Globus pallidus (tissue), 1 donor: ENCODE measurements at regions not wholly inside any gene's neighbourhood (a gene's known extent, or its start where the extent isn't known, plus 50 kb on each side); places are given as distances from the start of the nearest gene placed in this dataset.
"Not testable (repeated sequence)": the region's sequence is repeated elsewhere in the genome, so short reads cannot be mapped to it uniquely, and the experiment has no call there.

Experiments used
- DNase-seq: peaks from one replicate; pipeline ENCODE4 v3.0.0-alpha.2; 2015; ENCODE audit warnings: low spot score

DNA sequence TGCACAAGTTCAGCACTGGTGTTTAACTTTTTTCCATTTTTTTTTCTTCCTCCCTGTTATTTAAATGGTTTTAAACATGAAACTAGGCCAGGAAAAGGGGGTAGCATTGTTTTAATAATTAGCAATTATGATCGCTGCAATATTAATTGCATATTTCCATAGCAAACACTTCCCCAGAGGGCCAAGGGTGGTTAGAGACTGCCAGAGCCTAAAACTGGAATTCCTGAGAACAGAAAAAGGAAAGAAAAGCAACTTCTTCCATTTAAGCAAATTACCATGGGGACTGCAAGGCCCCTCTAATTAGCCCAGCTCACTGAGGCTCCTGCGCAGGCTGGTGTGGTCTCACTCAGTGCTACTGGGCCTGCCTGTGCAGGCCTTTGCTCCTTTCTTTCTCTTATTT, 201.5 kb downstream of the SMAD2 start:
- no peak for DNase-seq

DNA sequence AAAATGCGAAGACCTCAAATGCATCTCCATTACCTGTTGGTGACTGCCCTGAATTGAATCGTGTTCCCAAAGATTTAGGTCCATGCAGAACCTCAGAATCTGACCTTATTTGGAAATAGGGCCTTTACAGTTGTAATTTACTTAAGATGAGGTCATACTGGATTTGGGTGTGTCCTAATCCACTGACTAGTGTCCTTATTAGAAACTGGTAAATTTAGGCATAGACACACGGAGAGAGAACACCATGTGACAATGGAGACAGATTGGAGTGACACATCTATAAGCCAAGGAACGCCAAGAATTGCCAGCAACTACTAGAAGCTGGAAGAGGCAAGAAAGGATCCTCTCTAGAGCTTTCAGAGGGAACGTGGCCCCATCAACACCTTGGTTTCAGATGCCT, 203.1 kb downstream of the SMAD2 start:
- no peak for DNase-seq

DNA sequence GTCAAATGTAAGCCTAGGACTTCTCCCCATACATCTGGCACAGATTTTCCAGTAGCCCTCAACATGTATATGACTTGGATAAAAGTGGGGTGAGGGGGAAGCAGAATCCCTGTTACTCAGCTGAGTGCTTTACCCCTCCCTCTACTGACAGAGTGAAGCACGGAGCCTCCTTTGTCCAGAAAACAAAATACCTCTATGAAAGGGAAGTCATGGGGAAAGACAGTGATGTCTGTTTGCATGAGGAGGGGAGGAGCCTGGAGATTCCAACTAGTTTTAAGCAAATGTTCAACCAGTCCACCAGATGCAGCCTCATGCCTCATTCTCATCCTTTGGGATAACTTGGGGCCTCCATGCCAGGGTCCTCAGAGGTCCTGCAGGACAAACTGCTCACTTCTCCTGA, 203.9 kb downstream of the SMAD2 start:
- no peak for DNase-seq

GRCh38 chr18:47725656-47726055, 204.8 kb downstream of the SMAD2 start:
- no peak for DNase-seq

- no peak for DNase-seq
These were observed 206.1 kb downstream of the SMAD2 start for GRCh38 chr18:47724186-47724975.

- no peak for DNase-seq
These were observed 208.6 kb downstream of the SMAD2 start for GRCh38 chr18:47721876-47722275.

DNA sequence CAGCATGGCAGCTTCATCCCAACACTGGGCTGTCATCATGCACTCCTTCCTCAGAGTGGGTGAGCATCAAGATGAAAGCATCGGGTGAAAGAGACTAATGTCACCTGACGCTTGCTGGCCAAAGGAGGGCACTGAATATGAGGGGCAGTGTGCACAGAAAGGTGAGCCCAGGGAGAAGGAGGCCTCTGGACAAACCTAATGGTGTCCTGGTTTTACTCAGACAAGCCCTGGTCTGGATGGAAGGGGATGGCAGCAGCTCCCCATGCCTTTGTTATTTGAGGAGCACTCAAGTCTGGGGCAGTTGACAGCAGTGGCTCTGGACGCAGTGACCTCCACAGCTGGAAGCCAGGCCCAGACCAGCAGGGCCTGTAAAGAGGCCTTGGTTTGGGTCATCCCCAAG, 209.7 kb downstream of the SMAD2 start:
- no peak for DNase-seq

DNA sequence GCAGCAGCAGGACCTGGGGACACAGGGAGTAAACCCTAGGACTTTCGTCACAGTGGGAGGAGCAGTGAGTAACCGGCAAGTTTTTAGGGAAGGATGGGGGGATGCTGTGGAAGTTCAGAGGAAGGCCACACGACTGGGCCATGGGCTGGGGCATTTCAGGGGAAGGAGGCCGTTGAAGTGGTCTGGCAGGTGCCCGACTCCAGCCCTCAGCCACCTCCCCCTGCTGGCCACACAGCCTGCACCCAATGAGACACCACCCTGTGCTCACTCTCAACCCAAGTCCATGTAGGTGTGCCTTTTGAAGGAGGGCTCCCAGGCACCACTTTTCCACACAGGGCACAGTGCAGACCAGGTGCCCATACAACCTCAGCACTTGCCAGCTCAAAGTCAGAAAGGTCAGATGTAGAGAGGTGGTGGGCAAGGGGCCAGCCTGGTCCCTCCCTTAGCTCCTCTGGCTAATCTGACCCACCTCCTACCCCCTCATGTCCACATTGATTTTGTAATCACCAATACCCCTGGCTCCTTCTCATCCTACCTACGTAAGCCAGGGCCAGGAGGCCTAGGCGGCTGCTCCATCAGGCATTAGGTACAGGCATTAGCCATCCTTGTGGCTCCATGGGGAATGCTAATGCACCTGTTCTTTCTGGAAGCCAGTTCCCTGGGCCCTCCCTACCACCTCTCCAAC, 211.2 kb downstream of the SMAD2 start:
- no peak for DNase-seq

DNA sequence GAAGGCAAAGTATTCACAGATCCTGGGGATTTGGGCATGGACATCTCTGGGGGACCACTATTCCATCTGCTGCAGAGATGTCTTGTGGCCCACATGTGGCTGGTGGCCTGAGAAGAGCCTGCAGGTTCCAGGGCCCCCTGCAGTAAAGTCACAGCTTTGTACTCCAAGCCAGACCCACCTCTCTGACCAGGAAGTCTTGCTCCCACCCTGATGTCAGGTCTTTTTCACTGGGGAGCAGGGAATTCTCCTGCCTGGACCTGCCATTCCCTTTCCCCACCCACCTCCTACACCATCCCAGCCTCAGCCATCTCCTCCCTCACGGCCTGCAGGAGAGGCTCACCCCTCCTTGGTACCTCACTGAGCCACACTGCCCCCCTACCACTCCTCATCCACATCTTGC, 211.8 kb downstream of the SMAD2 start:
- no peak for DNase-seq

- DNase-seq, result no peak
These were observed 213.2 kb downstream of the SMAD2 start for GRCh38 chr18:47717257-47717656.

DNA sequence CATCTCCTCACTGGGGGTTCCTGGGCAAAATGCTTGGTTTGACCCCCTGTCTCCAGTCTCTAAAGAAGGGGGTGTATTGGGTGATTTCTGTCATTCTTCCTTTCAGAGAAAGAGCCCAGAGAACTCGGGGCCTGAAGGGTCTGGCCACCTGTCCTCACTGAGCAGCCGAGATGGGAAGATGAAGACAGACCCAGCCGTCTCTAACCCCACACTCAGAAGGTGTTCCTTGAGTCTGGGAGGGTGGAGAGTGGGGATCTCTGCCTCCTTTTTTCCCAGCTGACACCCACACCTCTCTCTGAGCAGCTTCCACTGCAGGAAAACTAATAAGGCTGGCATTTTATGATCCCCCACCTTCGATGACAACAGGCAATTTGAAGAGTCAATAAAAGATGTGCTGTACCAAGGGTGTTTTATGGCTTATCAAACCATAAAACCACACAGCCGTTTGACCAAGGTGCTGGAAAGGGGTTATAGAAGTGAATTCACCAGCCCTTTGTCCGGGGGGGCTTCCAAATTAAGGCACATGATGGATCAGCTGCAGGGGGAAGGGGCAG, 213.8 kb downstream of the SMAD2 start:
- no peak for DNase-seq

GRCh38 chr18:47710451-47710850, 220.0 kb downstream of the SMAD2 start:
- DNase-seq, result no peak

DNA sequence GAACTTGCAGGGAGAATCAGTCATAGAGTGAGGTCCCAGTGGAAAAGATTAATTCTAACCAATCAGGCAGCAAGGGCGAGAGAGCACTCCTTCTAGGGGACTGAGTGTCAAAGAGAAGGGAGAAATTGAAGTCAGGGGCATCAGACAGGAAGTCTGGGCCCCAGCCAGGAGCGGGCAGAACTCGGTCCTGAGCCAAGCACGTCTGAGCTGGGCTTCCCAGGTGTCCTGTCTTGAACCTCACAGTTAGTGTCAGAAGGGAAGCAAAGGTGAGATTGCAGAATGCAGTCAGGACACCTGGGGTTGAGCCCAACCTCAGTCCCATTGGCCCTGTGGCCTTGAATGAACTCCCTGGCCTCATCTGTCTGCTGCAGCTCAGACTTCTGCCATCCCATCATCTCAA, 220.9 kb downstream of the SMAD2 start:
- no peak for DNase-seq

DNA sequence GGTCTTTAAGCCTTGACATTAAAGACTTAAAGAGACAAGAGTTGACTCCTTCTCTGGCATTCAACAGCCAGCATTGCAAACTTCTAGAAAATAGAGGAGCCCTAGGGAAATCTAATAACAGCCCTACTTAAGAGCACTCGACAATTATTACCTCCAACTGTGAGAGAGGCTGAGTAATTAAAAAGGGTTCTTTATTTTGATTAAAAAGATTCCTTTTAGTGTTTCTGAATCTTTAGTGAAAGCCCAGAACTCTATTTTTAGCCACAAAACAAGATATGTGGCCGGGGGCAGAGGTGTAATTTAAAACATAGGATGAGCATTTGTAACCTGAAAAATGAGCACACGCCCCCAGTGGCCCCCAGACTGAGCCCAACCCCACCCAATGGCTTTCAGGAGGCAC, 222.3 kb downstream of the SMAD2 start:
- DNase-seq, result no peak

GRCh38 chr18:47701134-47701533, 229.3 kb downstream of the SMAD2 start:
- no peak for DNase-seq

DNA sequence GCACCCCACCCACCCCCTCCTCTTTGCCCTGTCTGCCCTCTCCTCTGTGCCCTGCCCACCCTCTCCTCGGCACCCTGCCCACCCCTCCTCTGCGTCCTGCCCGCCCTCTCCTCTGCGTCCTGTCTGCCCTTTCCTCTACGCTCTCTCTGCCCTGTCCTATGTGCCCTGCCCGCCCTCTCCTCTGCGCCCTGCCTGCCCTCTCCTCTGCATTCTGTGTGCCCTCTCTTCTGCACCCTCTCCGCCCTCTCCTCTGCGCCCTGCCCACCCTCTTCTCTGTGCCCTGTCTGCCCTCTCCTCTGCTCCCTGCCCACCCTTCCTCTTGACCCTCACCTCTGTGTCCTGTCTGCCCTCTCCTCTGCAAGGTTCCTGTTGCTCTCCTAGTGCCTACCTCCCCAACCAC, 233.6 kb downstream of the SMAD2 start:
- no peak for DNase-seq

DNA sequence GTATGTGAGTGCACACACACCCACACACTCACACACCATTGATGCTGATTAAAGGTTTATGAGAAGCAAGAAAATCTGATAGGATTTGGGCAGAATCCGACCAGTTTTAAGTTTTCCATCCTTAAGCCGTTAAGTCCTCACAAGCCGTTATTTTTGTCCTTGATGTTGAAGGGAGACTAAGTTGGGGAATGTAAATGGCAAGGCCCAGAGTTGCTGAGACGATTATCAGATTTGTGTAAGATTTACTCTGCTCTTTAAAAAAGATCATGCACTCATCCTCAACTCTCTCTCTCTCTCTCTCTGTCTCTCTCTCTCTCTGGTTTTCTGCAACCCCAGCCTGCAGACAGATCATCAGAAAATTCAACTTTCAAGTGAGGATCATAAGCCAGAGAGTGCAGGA, 238.8 kb downstream of the SMAD2 start:
- no peak for DNase-seq

- DNase-seq, result not testable (repeated sequence)
These were observed 239.7 kb downstream of the SMAD2 start for GRCh38 chr18:47690778-47691177.

GRCh38 chr18:47689371-47689770, 241.1 kb downstream of the SMAD2 start:
- DNase-seq, result no peak

DNA sequence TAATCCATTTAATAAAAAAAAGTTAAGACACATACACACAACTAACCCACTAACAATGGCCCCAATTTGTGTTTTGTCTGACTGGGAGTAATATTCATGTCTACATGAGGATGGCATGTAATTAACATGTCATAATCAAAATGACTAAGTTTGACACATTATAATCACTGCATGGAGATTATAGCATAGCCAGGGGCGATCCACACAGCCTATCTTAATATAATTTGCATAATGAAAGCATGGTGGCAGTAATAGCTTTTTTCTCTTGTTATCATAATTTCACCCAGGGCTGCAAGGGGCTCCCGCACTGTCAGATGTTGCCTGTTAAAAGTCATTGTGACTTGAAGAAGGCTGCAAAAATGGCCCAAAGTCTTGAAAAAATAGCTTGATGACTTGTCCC, 243.7 kb downstream of the SMAD2 start:
- DNase-seq, result no peak

GRCh38 chr18:47683774-47684173, 246.7 kb downstream of the SMAD2 start:
- DNase-seq, result no peak

DNA sequence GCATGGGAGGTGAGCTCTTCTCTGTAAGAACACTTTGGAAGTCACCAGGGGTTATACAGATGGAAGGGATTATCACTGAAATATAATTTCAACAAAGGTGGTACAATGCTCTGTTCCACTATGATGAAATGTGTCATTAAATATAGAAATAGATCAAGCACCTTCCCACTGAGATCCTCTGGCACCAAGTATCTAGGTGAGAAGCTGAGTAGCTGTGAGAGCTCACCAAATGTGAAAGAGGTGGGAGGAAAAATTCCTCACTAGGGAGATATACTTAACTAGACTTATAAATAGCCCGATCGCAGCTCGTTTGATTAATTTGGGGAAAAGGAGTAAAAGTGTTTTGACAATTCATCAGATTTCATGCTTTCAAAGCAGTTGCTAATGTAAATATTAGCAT, 247.6 kb downstream of the SMAD2 start:
- no peak for DNase-seq

- no peak for DNase-seq
These were observed 250.0 kb downstream of the SMAD2 start for GRCh38 chr18:47680488-47680887.

- no peak for DNase-seq
These were observed 250.6 kb downstream of the SMAD2 start for GRCh38 chr18:47679864-47680263.
